NCI-H187 (cell line): ENCODE measurements at regions not wholly inside any gene's neighbourhood (a gene's known extent, or its start where the extent isn't known, plus 50 kb on each side); places are given as distances from the start of the nearest gene placed in this dataset.
"Not testable (repeated sequence)": the region's sequence is repeated elsewhere in the genome, so short reads cannot be mapped to it uniquely, and the experiment has no call there.

Experiments used
- DNase-seq, 2 experiments: peaks; one replicate each; lab custom pipeline; 2025; lab: John Stamatoyannopoulos, UW

GRCh38 chr6:115241373-115241772 lies 819.3 kb downstream of the FRK start:
- DNase-seq = no peak

GRCh38 chr6:115221198-115221597 lies 839.5 kb downstream of the FRK start:
- DNase-seq = no peak

GRCh38 chr6:115220551-115221159 lies 840.0 kb downstream of the FRK start:
- DNase-seq = no peak

- DNase-seq = no peak
Observed at GRCh38 chr6:115219645-115220044, 841.0 kb downstream of the FRK start.

- no peak for DNase-seq
Observed at GRCh38 chr6:115216835-115217234, 843.9 kb downstream of the FRK start.

- DNase-seq = no peak
Observed at GRCh38 chr6:115214283-115214682, 846.4 kb downstream of the FRK start.

GRCh38 chr6:115203381-115203780 lies 857.3 kb downstream of the FRK start:
- DNase-seq = no peak

GRCh38 chr6:115194981-115195638 lies 852.3 kb upstream of the HS3ST5 start:
- no peak for DNase-seq

GRCh38 chr6:115191989-115192388 lies 849.2 kb upstream of the HS3ST5 start:
- DNase-seq = no peak

- no peak for DNase-seq
Observed at GRCh38 chr6:115190534-115190933, 847.7 kb upstream of the HS3ST5 start.

GRCh38 chr6:115175456-115175855 lies 832.6 kb upstream of the HS3ST5 start:
- not testable (repeated sequence) for DNase-seq

- not testable (repeated sequence) for DNase-seq
Observed at GRCh38 chr6:115165912-115166311, 823.1 kb upstream of the HS3ST5 start.

GRCh38 chr6:115159733-115160132 lies 816.9 kb upstream of the HS3ST5 start:
- no peak for DNase-seq

GRCh38 chr6:115137910-115138309 lies 795.1 kb upstream of the HS3ST5 start:
- no peak for DNase-seq

- no peak for DNase-seq
Observed at GRCh38 chr6:115133790-115134189, 791.0 kb upstream of the HS3ST5 start.

GRCh38 chr6:115131709-115132490 lies 789.1 kb upstream of the HS3ST5 start:
- DNase-seq = no peak

- not testable (repeated sequence) for DNase-seq
Observed at GRCh38 chr6:115121513-115121912, 778.7 kb upstream of the HS3ST5 start.

GRCh38 chr6:115120391-115120790 lies 777.6 kb upstream of the HS3ST5 start:
- no peak for DNase-seq

GRCh38 chr6:115091461-115091860 lies 748.6 kb upstream of the HS3ST5 start:
- no peak for DNase-seq

- DNase-seq = no peak
Observed at GRCh38 chr6:115078555-115078954, 735.7 kb upstream of the HS3ST5 start.

GRCh38 chr6:115071962-115072361 lies 729.1 kb upstream of the HS3ST5 start:
- DNase-seq = no peak

- DNase-seq = no peak
Observed at GRCh38 chr6:115067690-115068447, 725.0 kb upstream of the HS3ST5 start.
